B cell (primary cell): ENCODE measurements at regions not wholly inside any gene's neighbourhood (a gene's known extent, or its start where the extent isn't known, plus 50 kb on each side); places are given as distances from the start of the nearest gene placed in this dataset.

Experiments
- ATAC-seq: fragments of 200-7000 bp; cut with Tn5 transposase; one replicate; pipeline ENCODE4 v1.10.0; 2021; ENCODE audit warnings: low read depth, mild to moderate bottlenecking, moderate number of reproducible peaks, moderate library complexity
- CTCF ChIA-PET: fragments of 350-600 bp; sonication (Branson Sonifier 250); formaldehyde crosslinking; loops from one replicate; lab custom pipeline; 2021; ENCODE audit warnings: antibody characterized with exemption, inconsistent platforms; lab: Charles Lee
- POLR2A ChIA-PET: fragments of 350-600 bp; sonication (Branson Sonifier 250); formaldehyde crosslinking; loops from one replicate; lab custom pipeline; 2021; ENCODE audit warnings: antibody characterized with exemption; lab: Charles Lee
- DNase-seq: peaks from one replicate; pipeline ENCODE4 v3.0.0; 2013
- H2AFZ ChIP-seq: 2 replicates; pipeline ENCODE4 v1.6.1; 2012; ENCODE audit warnings: mild to moderate bottlenecking, low read depth, low read length; ENCODE audit not compliant: insufficient read depth, poor library complexity, severe bottlenecking
- H3K27ac ChIP-seq, 2 donors: 1 replicate in 1 of 2; 2 replicates in 1 of 2; pipeline ENCODE4 v1.5.1; 2012 to 2013; ENCODE audit warnings: low read length in 2 of 2, mild to moderate bottlenecking in 2 of 2, moderate library complexity in 1 of 2
- H3K27me3 ChIP-seq, 4 experiments: fragments of 200-600 bp in 1 of 4; sonication (generic) in 1 of 4; replicated peaks in 1 of 4; 1 replicate in 2 of 4; 2 replicates in 2 of 4; pipeline versions ENCODE4 v1.6.1 to v1.7.0; 2013 to 2016; ENCODE audit warnings: low read length in 3 of 4, mild to moderate bottlenecking in 2 of 4, mixed read lengths in 1 of 4, moderate library complexity in 1 of 4; ENCODE audit not compliant: insufficient read depth in 4 of 4, control insufficient read depth in 3 of 4; ENCODE audit errors: control extremely low read depth in 1 of 4
- H3K36me3 ChIP-seq, 2 experiments: replicated peaks in 1 of 2; 1 replicate in 1 of 2; 2 replicates in 1 of 2; pipeline versions ENCODE4 v1.6.1 to v1.7.1; 2013; ENCODE audit warnings: low read length in 1 of 2; ENCODE audit not compliant: insufficient read depth in 2 of 2, control insufficient read depth in 1 of 2; ENCODE audit errors: control extremely low read depth in 1 of 2, extremely low read depth in 1 of 2
- H3K4me1 ChIP-seq, 2 donors: fragments of 200-600 bp in 1 of 2; sonication (generic) in 1 of 2; 1 replicate in 1 of 2; 2 replicates in 1 of 2; pipeline versions ENCODE4 v1.5.1 to v1.6.1; 2013 to 2017; ENCODE audit warnings: low read length in 2 of 2; ENCODE audit not compliant: control insufficient read depth in 2 of 2, insufficient read depth in 2 of 2
- H3K4me2 ChIP-seq: replicated peaks from 2 replicates; pipeline ENCODE3; 2012; ENCODE audit warnings: mild to moderate bottlenecking, low read depth, low read length; ENCODE audit not compliant: poor library complexity, severe bottlenecking
- H3K4me3 ChIP-seq, 5 experiments: fragments of 200-600 bp in 1 of 5; sonication (generic) in 1 of 5; 1 replicate in 3 of 5; 2 replicates in 2 of 5; pipeline versions ENCODE4 v1.5.1 to v1.7.0; 2011 to 2016; ENCODE audit warnings: low read length in 4 of 5, mild to moderate bottlenecking in 4 of 5, low read depth in 2 of 5, control low read depth in 1 of 5, moderate library complexity in 1 of 5; ENCODE audit not compliant: insufficient read depth in 1 of 5; ENCODE audit errors: control extremely low read depth in 1 of 5, extremely low read depth in 1 of 5
- H3K79me2 ChIP-seq: fragments of 200-600 bp; sonication (generic); one replicate; pipeline ENCODE4 v1.6.0; 2016; ENCODE audit warnings: low read length; ENCODE audit not compliant: control insufficient read depth, insufficient read depth
- H3K9ac ChIP-seq: fragments of 200-600 bp; sonication (generic); 2 replicates; pipeline ENCODE4 v1.6.1; 2017; ENCODE audit warnings: mild to moderate bottlenecking, low read length, moderate library complexity
- H3K9me3 ChIP-seq, 3 donors: one replicate each; pipeline versions ENCODE4 v1.6.1 to v1.7.1; 2013; ENCODE audit warnings: low read length in 2 of 3; ENCODE audit not compliant: control insufficient read depth in 2 of 3, insufficient read depth in 1 of 3; ENCODE audit errors: control extremely low read depth in 1 of 3
- H4K20me1 ChIP-seq: 2 replicates; pipeline ENCODE4 v1.6.0; 2012; ENCODE audit warnings: mild to moderate bottlenecking, low read length; ENCODE audit not compliant: insufficient read depth, control insufficient read depth, poor library complexity, severe bottlenecking
- H3K27ac Mint-ChIP-seq: one replicate; pipeline ENCODE4 v1.8.0; 2021; ENCODE audit warnings: mixed read lengths
- H3K27me3 Mint-ChIP-seq: one replicate; pipeline ENCODE4 v1.8.0; 2021; ENCODE audit warnings: mixed read lengths
- H3K4me1 Mint-ChIP-seq: one replicate; pipeline ENCODE4 v1.8.0; 2021; ENCODE audit warnings: mixed read lengths
- H3K4me3 Mint-ChIP-seq: one replicate; pipeline ENCODE4 v1.8.0; 2021; ENCODE audit warnings: mixed read lengths
- H3K9me3 Mint-ChIP-seq: one replicate; pipeline ENCODE4 v1.8.0; 2022; ENCODE audit warnings: mixed read lengths; ENCODE audit not compliant: insufficient read depth
- CTCF ChIP-seq: fragments of 200-600 bp; IDR thresholded peaks from one replicate; pipeline ENCODE4 v1.8.0; 2022; ENCODE audit warnings: antibody characterized with exemption, mild to moderate bottlenecking
- EZH2 ChIP-seq: IDR thresholded peaks from 2 replicates; pipeline ENCODE4 v1.6.1; 2012; ENCODE audit warnings: borderline replicate concordance, low read depth, mild to moderate bottlenecking, moderate library complexity, low read length; ENCODE audit not compliant: insufficient read depth, poor library complexity, severe bottlenecking
- WGBS: methylation state at CpG from one replicate; pipeline ENCODE4 v1.1.5; 2013; ENCODE audit warnings: missing lambda C conversion rate; ENCODE audit not compliant: insufficient coverage; 5-methylcytosine and 5-hydroxymethylcytosine counted together
- intact Hi-C: fragments of 100-400 bp; cut with micrococcal nuclease; formaldehyde crosslinking; loops from one replicate; pipeline ENCODE4 v1.10.0; 2022

GRCh38 chr2:188678882-188679281 lies 295.3 kb upstream of the COL3A1 start:
- H3K9ac ChIP-seq = no peak overlapping the region
- WGBS = no CpG with 5 or more reads among the region's 2 CpGs
- TF ChIP-seq EZH2 (no peak), CTCF (no peak)

DNA sequence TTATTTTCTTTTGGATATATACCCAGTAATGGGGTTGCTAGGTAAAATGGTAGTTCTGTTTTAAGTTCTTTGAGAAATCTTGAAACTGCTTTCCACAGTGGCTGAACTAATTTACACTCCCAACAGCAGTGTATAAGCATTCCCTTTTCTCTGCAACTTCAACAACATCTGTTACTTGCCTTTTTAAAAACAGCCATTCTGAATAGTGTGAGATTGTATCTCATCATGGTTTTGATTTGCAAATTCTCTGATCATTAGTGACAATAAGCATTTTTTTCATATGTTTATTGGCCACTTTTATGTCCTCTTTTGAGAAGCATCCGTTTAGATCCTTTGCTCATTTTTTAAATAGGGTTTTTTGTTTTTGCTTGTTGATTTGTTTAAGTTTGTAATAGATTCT lies 291.3 kb upstream of the COL3A1 start:
- Histone ChIP-seq H3K27ac (no peak overlapping the region), H4K20me1 (no peaks in the 10 kb centered on the region), H3K79me2 (no peaks in the 10 kb centered on the region), H3K4me2 (no peak overlapping the region), H2AFZ (no peak overlapping the region), H3K9ac (no peak overlapping the region), H3K4me3 (no peak overlapping the region), H3K36me3 (no peaks in the 10 kb centered on the region), H3K27me3 (no peaks in the 10 kb centered on the region), H3K9me3 (no peaks in the 10 kb centered on the region), H3K4me1 (no peaks in the 10 kb centered on the region)
- no peak overlapping the region for H3K4me3 Mint-ChIP-seq
- ChIA-PET CTCF (no interaction called here), POLR2A (no interaction called here)
- no peak overlapping the region for H3K27ac Mint-ChIP-seq
- no peaks in the 10 kb centered on the region for H3K9me3 Mint-ChIP-seq
- DNase-seq (no peak), ATAC-seq (no peak)
- no peaks in the 10 kb centered on the region for H3K27me3 Mint-ChIP-seq
- no peaks in the 10 kb centered on the region for H3K4me1 Mint-ChIP-seq
- intact Hi-C loops = no loop called here
- no CpG with 5 or more reads among the region's 1 CpG for WGBS
- no peak for TF ChIP-seq CTCF
- no peak for TF ChIP-seq EZH2

More at GRCh38 chr2:188678882-188679281, 295.3 kb upstream of the COL3A1 start:
- Histone ChIP-seq H3K27ac (no peak overlapping the region), H2AFZ (no peak overlapping the region), H3K27me3 (no peaks in the 10 kb centered on the region), H4K20me1 (no peaks in the 10 kb centered on the region), H3K9me3 (no peaks in the 10 kb centered on the region), H3K36me3 (no peaks in the 10 kb centered on the region), H3K79me2 (no peaks in the 10 kb centered on the region), H3K4me2 (no peak overlapping the region), H3K4me3 (no peak overlapping the region), H3K4me1 (no peaks in the 10 kb centered on the region)
- ATAC-seq = no peak
- H3K27ac Mint-ChIP-seq = no peak overlapping the region
- no peak for DNase-seq
- H3K4me3 Mint-ChIP-seq = no peak overlapping the region
- no peaks in the 10 kb centered on the region for H3K9me3 Mint-ChIP-seq
- CTCF ChIA-PET = no interaction called here
- no peaks in the 10 kb centered on the region for H3K4me1 Mint-ChIP-seq
- POLR2A ChIA-PET = no interaction called here
- intact Hi-C loops = no loop called here
- H3K27me3 Mint-ChIP-seq = no peaks in the 10 kb centered on the region
